ENCODE measurements at regions not wholly inside any gene's neighbourhood (a gene's known extent, or its start where the extent isn't known, plus 50 kb on each side); places are given as distances from the start of the nearest gene placed in this dataset.

DNA sequence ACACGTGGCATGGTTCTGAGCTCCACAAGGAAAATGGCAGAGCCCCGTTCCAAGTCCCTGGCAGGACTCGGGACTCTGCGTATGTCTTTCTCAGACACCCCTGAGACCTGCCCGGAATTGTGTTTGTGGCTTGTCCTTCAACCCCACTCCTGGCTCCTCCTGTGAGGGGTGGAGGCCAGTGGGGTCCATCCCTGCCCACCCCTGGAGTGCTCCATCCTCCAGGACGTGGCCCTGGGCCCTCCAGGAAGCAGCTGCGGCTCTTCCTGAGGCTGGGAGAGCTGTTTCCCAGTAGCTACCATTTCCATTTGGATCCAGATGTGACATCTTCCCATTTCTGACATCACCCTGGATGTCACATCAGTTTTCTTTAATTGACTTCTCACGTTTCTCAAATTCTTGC lies 118.7 kb upstream of the C1QTNF9B start:
- TF ChIP-seq, protein P1, sequence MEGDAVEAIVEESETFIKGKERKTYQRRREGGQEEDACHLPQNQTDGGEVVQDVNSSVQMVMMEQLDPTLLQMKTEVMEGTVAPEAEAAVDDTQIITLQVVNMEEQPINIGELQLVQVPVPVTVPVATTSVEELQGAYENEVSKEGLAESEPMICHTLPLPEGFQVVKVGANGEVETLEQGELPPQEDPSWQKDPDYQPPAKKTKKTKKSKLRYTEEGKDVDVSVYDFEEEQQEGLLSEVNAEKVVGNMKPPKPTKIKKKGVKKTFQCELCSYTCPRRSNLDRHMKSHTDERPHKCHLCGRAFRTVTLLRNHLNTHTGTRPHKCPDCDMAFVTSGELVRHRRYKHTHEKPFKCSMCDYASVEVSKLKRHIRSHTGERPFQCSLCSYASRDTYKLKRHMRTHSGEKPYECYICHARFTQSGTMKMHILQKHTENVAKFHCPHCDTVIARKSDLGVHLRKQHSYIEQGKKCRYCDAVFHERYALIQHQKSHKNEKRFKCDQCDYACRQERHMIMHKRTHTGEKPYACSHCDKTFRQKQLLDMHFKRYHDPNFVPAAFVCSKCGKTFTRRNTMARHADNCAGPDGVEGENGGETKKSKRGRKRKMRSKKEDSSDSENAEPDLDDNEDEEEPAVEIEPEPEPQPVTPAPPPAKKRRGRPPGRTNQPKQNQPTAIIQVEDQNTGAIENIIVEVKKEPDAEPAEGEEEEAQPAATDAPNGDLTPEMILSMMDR (conservative IDR thresholded peaks at IDR 0.05; ENCODE audit: low read length) = no peak
- TF ChIP-seq EZH2phosphoT487 (IDR thresholded peaks at IDR 0.05; ENCODE audit: borderline replicate concordance) = no peak

Data from Loucy (cell line).